Panc1 (cell line): ENCODE measurements at regions not wholly inside any gene's neighbourhood (a gene's known extent, or its start where the extent isn't known, plus 50 kb on each side); places are given as distances from the start of the nearest gene placed in this dataset.

ENCODE experiments used
- ATAC-seq: fragments of 200-7000 bp; cut with Tn5 transposase; 2 replicates; pipeline ENCODE4 v1.9.1; 2020; ENCODE audit warnings: mild to moderate bottlenecking, moderate library complexity
- BruUV-seq: library from RNA; stranded (reverse); fragments of 400-500 nt; replicated peaks from 2 replicates; lab custom pipeline; 2021; lab: Mats Ljungman, UMichigan
- CTCF ChIA-PET: fragments of 300-600 bp; sonication (Branson Sonifier 250); formaldehyde crosslinking; loops from one replicate; lab custom pipeline; 2022; ENCODE audit warnings: antibody characterized with exemption; lab: Charles Lee
- POLR2A ChIA-PET: fragments of 300-600 bp; sonication (Branson Sonifier 250); formaldehyde crosslinking; loops from one replicate; lab custom pipeline; 2022; ENCODE audit warnings: antibody characterized with exemption; lab: Charles Lee
- DNase-seq: peaks from one replicate; pipeline ENCODE4 v3.0.0-alpha.2; 2010; ENCODE audit warnings: low read depth, low spot score
- H3K27ac ChIP-seq: 2 replicates; pipeline ENCODE4 v1.5.1; 2011; ENCODE audit warnings: mild to moderate bottlenecking, low read length, inconsistent platforms
- H3K27me3 ChIP-seq: fragments of 200-500 bp; sonication (Bioruptor generic); 2 replicates; pipeline ENCODE4 v1.6.0; 2014; ENCODE audit warnings: low read length, inconsistent platforms; ENCODE audit not compliant: control insufficient read depth, insufficient read depth
- H3K36me3 ChIP-seq: fragments of 200-500 bp; sonication (Bioruptor generic); 2 replicates; pipeline ENCODE4 v1.5.1; 2014; ENCODE audit warnings: inconsistent platforms, mild to moderate bottlenecking, low read length, moderate library complexity; ENCODE audit not compliant: control insufficient read depth, insufficient read depth
- H3K4me1 ChIP-seq: 2 replicates; pipeline ENCODE4 v1.5.1; 2011; ENCODE audit warnings: inconsistent platforms, mild to moderate bottlenecking, low read length, moderate library complexity; ENCODE audit not compliant: control insufficient read depth, insufficient read depth
- H3K4me3 ChIP-seq, 2 experiments: 2 replicates each; pipeline ENCODE4 v1.5.1; 2011 to 2012; ENCODE audit warnings: low read depth in 2 of 2, low read length in 2 of 2, mild to moderate bottlenecking in 2 of 2, inconsistent platforms in 1 of 2, moderate library complexity in 1 of 2
- H3K9me3 ChIP-seq: fragments of 200-500 bp; sonication (Bioruptor generic); 2 replicates; pipeline ENCODE4 v1.5.1; 2014; ENCODE audit warnings: low read depth, mild to moderate bottlenecking, inconsistent platforms, low read length, moderate library complexity; ENCODE audit not compliant: control insufficient read depth, insufficient read depth
- CTCF ChIP-seq: fragments of 450-650 bp; IDR thresholded peaks from 2 replicates; pipeline ENCODE4 v1.5.1; 2017; ENCODE audit warnings: mild to moderate bottlenecking
- POLR2AphosphoS5 ChIP-seq: IDR thresholded peaks from 2 replicates; pipeline ENCODE4 v1.6.1; 2012; ENCODE audit warnings: mild to moderate bottlenecking, low read depth, low read length, moderate library complexity
- SIN3A ChIP-seq: IDR thresholded peaks from 2 replicates; pipeline ENCODE4 v1.6.1; 2012; ENCODE audit warnings: low read depth, mild to moderate bottlenecking, low read length, moderate library complexity, borderline replicate concordance; ENCODE audit not compliant: insufficient read depth
- TCF7L2 ChIP-seq: IDR thresholded peaks from 2 replicates; pipeline ENCODE4 v1.6.1; 2011; ENCODE audit warnings: mild to moderate bottlenecking, low read depth, low read length, inconsistent platforms
- in situ Hi-C: cut with HindIII; loops from 2 replicates; pipeline ENCODE4 v1.10.0; 2016; ENCODE audit warnings: low sequenced_read_pairs, low pct_unique_long_range_greater_than_20kb
- intact Hi-C: fragments of 100-400 bp; cut with micrococcal nuclease; formaldehyde crosslinking; loops from one replicate; pipeline ENCODE4 v1.10.0; 2022; ENCODE audit not compliant: unreplicated experiment
- TF ChIP-seq, protein P1 (sequence below), 2 experiments: IDR thresholded peaks; 2 replicates each; pipeline ENCODE4 v1.6.1; 2011 to 2012; ENCODE audit warnings: low read depth in 2 of 2, control low read depth in 1 of 2, low read length in 1 of 2, mild to moderate bottlenecking in 1 of 2, moderate library complexity in 1 of 2; ENCODE audit not compliant: insufficient read depth in 1 of 2

- no peak for DNase-seq
- ChIA-PET CTCF (interaction anchor here (1.0 kb wide), 1 partner anchor 9 kb away, joined by 5 read pairs; no protein-coding TSS in a partner anchor), POLR2A (no interaction called here)
- peaks cover 55% of the 10 kb centered on the region for H3K4me1 ChIP-seq
- H3K27me3 ChIP-seq: no peaks in the 10 kb centered on the region
- H3K27ac ChIP-seq: peak overlapping the region; percentile 85
- in situ Hi-C loops (no loop called here), intact Hi-C loops (no loop called here)
- no TSS peak for BruUV-seq
- no peaks in the 10 kb centered on the region for H3K9me3 ChIP-seq
- H3K36me3 ChIP-seq: no peaks in the 10 kb centered on the region
- no peak overlapping the region for H3K4me3 ChIP-seq
- TF ChIP-seq POLR2AphosphoS5 (peak; percentile 92), CTCF (no peak), TCF7L2 (peak; percentile 88)
- ATAC-seq: peak; percentile 92
These were observed 86.8 kb downstream of the LSM3 start for GRCh38 chr3:14265246-14265962.

GRCh38 chr3:14266361-14266760 lies 87.7 kb downstream of the LSM3 start:
- H3K36me3 ChIP-seq: no peaks in the 10 kb centered on the region
- no peak for ATAC-seq
- ChIA-PET POLR2A (interaction anchor here (1.2 kb wide), 1 partner anchor 11 kb away, joined by 3 read pairs; no protein-coding TSS in a partner anchor), CTCF (interaction anchor here (1.0 kb wide), 1 partner anchor 10 kb away, joined by 5 read pairs; no protein-coding TSS in a partner anchor)
- in situ Hi-C loops: no loop called here
- DNase-seq: no peak
- BruUV-seq: no TSS peak
- peak overlapping the region; percentile 76 for H3K27ac ChIP-seq
- H3K4me3 ChIP-seq: no peak overlapping the region
- no peak for TF ChIP-seq SIN3A
- TF ChIP-seq, protein P1, sequence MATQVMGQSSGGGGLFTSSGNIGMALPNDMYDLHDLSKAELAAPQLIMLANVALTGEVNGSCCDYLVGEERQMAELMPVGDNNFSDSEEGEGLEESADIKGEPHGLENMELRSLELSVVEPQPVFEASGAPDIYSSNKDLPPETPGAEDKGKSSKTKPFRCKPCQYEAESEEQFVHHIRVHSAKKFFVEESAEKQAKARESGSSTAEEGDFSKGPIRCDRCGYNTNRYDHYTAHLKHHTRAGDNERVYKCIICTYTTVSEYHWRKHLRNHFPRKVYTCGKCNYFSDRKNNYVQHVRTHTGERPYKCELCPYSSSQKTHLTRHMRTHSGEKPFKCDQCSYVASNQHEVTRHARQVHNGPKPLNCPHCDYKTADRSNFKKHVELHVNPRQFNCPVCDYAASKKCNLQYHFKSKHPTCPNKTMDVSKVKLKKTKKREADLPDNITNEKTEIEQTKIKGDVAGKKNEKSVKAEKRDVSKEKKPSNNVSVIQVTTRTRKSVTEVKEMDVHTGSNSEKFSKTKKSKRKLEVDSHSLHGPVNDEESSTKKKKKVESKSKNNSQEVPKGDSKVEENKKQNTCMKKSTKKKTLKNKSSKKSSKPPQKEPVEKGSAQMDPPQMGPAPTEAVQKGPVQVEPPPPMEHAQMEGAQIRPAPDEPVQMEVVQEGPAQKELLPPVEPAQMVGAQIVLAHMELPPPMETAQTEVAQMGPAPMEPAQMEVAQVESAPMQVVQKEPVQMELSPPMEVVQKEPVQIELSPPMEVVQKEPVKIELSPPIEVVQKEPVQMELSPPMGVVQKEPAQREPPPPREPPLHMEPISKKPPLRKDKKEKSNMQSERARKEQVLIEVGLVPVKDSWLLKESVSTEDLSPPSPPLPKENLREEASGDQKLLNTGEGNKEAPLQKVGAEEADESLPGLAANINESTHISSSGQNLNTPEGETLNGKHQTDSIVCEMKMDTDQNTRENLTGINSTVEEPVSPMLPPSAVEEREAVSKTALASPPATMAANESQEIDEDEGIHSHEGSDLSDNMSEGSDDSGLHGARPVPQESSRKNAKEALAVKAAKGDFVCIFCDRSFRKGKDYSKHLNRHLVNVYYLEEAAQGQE (IDR thresholded peaks at IDR 0.05; ENCODE audit: insufficient read depth in 1 of 2, low read depth in 2 of 2, low read length in 1 of 2): no peak
- no peak for TF ChIP-seq CTCF
- TF ChIP-seq POLR2AphosphoS5: no peak
- TF ChIP-seq TCF7L2: no peak
- H3K4me1 ChIP-seq: peaks cover 53% of the 10 kb centered on the region
- no peaks in the 10 kb centered on the region for H3K9me3 ChIP-seq
- intact Hi-C loops: no loop called here
- H3K27me3 ChIP-seq: no peaks in the 10 kb centered on the region
